MCF 10A (cell line): ENCODE measurements at regions not wholly inside any gene's neighbourhood (a gene's known extent, or its start where the extent isn't known, plus 50 kb on each side); places are given as distances from the start of the nearest gene placed in this dataset.

ENCODE experiments used
- BruUV-seq: library from RNA; stranded (reverse); fragments of 400-500 nt; replicated peaks from 2 replicates; lab custom pipeline; 2021; lab: Mats Ljungman, UMichigan
- CTCF ChIA-PET: fragments of 300-600 bp; sonication (Branson Sonifier 250); formaldehyde crosslinking; extraction: SDS; loops from one replicate; lab custom pipeline; 2021; ENCODE audit warnings: antibody characterized with exemption, inconsistent platforms; lab: Yijun Ruan, JAX
- POLR2A ChIA-PET: fragments of 300-600, 350-650 bp; sonication (Branson Sonifier 250); formaldehyde crosslinking; extraction: SDS; loops from one replicate; lab custom pipeline; 2020; ENCODE audit warnings: antibody characterized with exemption, inconsistent platforms; lab: Yijun Ruan, JAX
- DNase-seq: peaks from one replicate; pipeline ENCODE4 v3.0.0-alpha.2; 2018; ENCODE audit not compliant: unreplicated experiment
- H3K27ac Mint-ChIP-seq: one replicate; pipeline ENCODE4 v1.8.0; 2022; ENCODE audit warnings: mild to moderate bottlenecking, low read depth, mixed read lengths; ENCODE audit not compliant: unreplicated experiment
- H3K27me3 Mint-ChIP-seq: one replicate; pipeline ENCODE4 v1.8.0; 2022; ENCODE audit warnings: mixed read lengths; ENCODE audit not compliant: insufficient read depth, unreplicated experiment
- H3K36me3 Mint-ChIP-seq: one replicate; pipeline ENCODE4 v1.8.0; 2022; ENCODE audit warnings: mild to moderate bottlenecking, moderate library complexity, mixed read lengths; ENCODE audit not compliant: insufficient read depth, unreplicated experiment
- H3K4me1 Mint-ChIP-seq: one replicate; pipeline ENCODE4 v1.8.0; 2022; ENCODE audit warnings: mixed read lengths; ENCODE audit not compliant: insufficient read depth, unreplicated experiment
- H3K4me3 Mint-ChIP-seq: one replicate; pipeline ENCODE4 v1.8.0; 2022; ENCODE audit warnings: mild to moderate bottlenecking, moderate library complexity, mixed read lengths; ENCODE audit not compliant: unreplicated experiment
- H3K9me3 Mint-ChIP-seq: one replicate; pipeline ENCODE4 v1.8.0; 2022; ENCODE audit warnings: mixed read lengths; ENCODE audit not compliant: unreplicated experiment
- intact Hi-C: fragments of 100-400 bp; cut with micrococcal nuclease; formaldehyde crosslinking; loops from 2 replicates; pipeline ENCODE4 v1.14.1; 2022
- TF ChIP-seq, protein P1 (sequence below): fragments of 200-600 bp; IDR thresholded peaks from one replicate; pipeline ENCODE4 v1.8.0; 2022; ENCODE audit warnings: antibody characterized with exemption, mild to moderate bottlenecking; ENCODE audit not compliant: unreplicated experiment

DNA sequence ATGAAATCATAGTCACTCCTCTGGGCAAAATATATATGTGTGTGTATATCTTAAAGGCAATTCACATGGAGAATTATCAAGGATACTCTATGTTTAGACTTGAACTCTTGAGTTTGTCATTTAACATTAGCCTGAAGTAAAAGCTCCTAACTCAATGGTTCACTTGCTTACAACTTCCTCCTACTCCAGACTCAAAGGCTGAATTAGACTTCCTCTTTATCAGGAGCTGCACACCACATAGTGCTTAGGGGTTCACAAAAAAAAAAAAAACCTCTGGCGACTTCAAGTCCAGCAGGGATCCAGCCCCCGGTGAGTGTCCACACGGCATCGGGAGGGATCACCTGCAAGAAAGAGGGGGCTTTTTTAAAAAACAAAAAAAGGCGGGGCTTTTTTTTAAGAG, 68.2 kb upstream of the LSM14A start:
- ChIA-PET CTCF (interaction anchor here (0.6 to 3.8 kb wide), 7 partner anchors 108 to 442 kb away, joined by 3 to 16 read pairs (median 3); no protein-coding TSS in a partner anchor), POLR2A (no interaction called here)
- Mint-ChIP-seq H3K4me1 (no peaks in the 10 kb centered on the region), H3K36me3 (no peaks in the 10 kb centered on the region), H3K4me3 (no peak overlapping the region), H3K9me3 (no peaks in the 10 kb centered on the region), H3K27ac (no peak overlapping the region), H3K27me3 (peaks cover 16% of the 10 kb centered on the region)
- TF ChIP-seq, protein P1, sequence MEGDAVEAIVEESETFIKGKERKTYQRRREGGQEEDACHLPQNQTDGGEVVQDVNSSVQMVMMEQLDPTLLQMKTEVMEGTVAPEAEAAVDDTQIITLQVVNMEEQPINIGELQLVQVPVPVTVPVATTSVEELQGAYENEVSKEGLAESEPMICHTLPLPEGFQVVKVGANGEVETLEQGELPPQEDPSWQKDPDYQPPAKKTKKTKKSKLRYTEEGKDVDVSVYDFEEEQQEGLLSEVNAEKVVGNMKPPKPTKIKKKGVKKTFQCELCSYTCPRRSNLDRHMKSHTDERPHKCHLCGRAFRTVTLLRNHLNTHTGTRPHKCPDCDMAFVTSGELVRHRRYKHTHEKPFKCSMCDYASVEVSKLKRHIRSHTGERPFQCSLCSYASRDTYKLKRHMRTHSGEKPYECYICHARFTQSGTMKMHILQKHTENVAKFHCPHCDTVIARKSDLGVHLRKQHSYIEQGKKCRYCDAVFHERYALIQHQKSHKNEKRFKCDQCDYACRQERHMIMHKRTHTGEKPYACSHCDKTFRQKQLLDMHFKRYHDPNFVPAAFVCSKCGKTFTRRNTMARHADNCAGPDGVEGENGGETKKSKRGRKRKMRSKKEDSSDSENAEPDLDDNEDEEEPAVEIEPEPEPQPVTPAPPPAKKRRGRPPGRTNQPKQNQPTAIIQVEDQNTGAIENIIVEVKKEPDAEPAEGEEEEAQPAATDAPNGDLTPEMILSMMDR: no peak
- BruUV-seq: no TSS peak
- intact Hi-C loops: no loop called here
- DNase-seq: no peak

DNA sequence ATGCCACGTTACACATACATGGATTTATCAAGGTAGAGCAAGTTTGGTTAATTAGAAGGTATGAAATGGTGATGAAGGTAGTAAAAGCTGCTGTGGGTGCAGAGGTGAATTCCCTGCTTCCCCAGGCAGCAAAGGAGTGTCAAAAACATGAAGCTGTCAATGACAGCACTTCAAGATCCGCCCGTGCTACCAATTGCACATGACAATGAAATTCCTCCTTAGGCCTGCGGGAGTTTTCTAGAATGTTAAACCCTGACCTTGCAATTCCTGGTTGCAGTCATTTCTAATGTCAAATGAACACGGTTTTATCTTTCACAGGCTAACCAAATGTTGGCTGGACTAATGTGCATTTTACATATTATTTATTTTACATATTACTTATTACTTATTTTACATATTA, 67.7 kb upstream of the LSM14A start:
- no peak for DNase-seq
- Mint-ChIP-seq H3K4me1 (no peaks in the 10 kb centered on the region), H3K27me3 (peaks cover 18% of the 10 kb centered on the region), H3K4me3 (no peak overlapping the region), H3K27ac (no peak overlapping the region), H3K36me3 (no peaks in the 10 kb centered on the region), H3K9me3 (no peaks in the 10 kb centered on the region)
- POLR2A ChIA-PET: no interaction called here
- intact Hi-C loops: no loop called here
- TF ChIP-seq, protein P1: no peak
- BruUV-seq: no TSS peak
- CTCF ChIA-PET: interaction anchor here (1.2 to 3.8 kb wide), 4 partner anchors 8 to 335 kb away, joined by 4 to 30 read pairs (median 11); no protein-coding TSS in a partner anchor

DNA sequence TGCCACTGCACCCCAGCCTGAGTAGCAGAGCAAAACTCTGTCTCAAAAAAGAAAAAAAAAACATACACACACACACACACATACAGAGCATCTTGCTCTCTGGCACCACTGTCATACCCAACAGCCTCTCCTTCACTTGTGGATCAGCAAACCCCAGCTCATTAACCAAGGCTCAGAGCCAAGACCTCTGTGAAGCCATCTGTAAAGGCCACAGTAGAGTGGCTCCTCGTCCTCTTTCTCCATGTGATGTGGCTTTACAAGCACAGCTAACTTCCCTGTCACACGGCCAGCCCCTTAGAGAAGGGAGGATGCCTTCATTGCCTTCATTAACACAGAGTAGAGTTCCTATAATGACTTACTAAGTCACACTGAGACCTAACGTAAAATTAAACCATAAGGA, 62.7 kb upstream of the LSM14A start:
- no peak for DNase-seq
- Mint-ChIP-seq H3K9me3 (no peaks in the 10 kb centered on the region), H3K36me3 (no peaks in the 10 kb centered on the region), H3K27me3 (peaks cover 10% of the 10 kb centered on the region), H3K4me3 (no peak overlapping the region), H3K27ac (no peak overlapping the region), H3K4me1 (no peaks in the 10 kb centered on the region)
- CTCF ChIA-PET: interaction anchor here (0.6 to 4.0 kb wide), 4 partner anchors 9 to 332 kb away, joined by 3 to 23 read pairs (median 4); no protein-coding TSS in a partner anchor
- no TSS peak for BruUV-seq
- intact Hi-C loops: no loop called here
- POLR2A ChIA-PET: no interaction called here
- TF ChIP-seq, protein P1: no peak

DNA sequence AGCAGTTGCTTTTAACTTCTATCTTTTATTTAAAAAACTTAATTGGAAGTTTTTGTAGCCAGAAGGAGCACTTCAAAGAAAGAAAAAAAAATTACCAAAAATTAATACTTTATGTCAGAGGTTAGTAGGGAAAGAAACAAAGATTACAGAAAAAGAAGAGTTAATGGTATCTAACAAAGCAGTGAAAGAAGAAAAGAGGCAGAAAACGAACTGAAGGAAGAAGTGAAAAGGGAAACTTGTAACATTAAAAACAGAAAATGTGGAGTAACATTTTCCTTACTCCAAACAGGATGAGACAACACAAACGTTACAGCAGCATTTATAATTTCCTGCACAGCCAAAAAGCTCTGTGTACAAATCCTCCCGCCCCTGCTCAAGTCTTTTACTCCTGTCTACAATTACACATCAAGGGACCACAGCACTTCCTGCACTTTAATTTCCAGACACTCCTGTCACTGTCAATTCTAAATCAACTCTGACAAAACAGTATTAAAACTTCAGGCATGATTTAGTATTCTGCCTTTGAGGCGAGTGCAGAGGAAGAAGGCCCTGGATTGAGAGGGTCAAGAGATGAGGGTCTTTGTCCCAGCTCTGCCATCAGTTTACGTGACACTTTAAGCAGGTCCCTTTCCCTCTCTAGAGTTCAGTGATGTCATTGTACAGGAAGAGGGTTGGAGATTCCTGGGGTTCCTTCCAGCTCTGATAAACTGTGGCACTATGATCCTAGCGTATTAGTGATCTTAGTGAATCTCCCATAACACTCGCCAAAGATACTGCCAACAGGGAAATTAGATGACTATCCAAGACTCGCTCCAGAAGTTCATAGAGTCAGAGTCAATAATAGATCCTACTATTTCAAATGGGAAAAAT, 53.2 kb upstream of the LSM14A start:
- no peaks in the 10 kb centered on the region for H3K9me3 Mint-ChIP-seq
- H3K4me1 Mint-ChIP-seq: no peaks in the 10 kb centered on the region
- H3K27me3 Mint-ChIP-seq: peaks cover 61% of the 10 kb centered on the region
- BruUV-seq: no TSS peak
- H3K27ac Mint-ChIP-seq: no peak overlapping the region
- ChIA-PET CTCF (interaction anchor here (0.6 to 3.2 kb wide), 9 partner anchors 12 to 596 kb away, joined by 3 to 17 read pairs (median 3); no protein-coding TSS in a partner anchor), POLR2A (no interaction called here)
- no peak overlapping the region for H3K4me3 Mint-ChIP-seq
- TF ChIP-seq, protein P1: no peak
- no peaks in the 10 kb centered on the region for H3K36me3 Mint-ChIP-seq
- intact Hi-C loops: no loop called here
- no peak for DNase-seq
